ENCODE measurements at regions not wholly inside any gene's neighbourhood (a gene's known extent, or its start where the extent isn't known, plus 50 kb on each side); places are given as distances from the start of the nearest gene placed in this dataset.

- TF ChIP-seq, protein P1, sequence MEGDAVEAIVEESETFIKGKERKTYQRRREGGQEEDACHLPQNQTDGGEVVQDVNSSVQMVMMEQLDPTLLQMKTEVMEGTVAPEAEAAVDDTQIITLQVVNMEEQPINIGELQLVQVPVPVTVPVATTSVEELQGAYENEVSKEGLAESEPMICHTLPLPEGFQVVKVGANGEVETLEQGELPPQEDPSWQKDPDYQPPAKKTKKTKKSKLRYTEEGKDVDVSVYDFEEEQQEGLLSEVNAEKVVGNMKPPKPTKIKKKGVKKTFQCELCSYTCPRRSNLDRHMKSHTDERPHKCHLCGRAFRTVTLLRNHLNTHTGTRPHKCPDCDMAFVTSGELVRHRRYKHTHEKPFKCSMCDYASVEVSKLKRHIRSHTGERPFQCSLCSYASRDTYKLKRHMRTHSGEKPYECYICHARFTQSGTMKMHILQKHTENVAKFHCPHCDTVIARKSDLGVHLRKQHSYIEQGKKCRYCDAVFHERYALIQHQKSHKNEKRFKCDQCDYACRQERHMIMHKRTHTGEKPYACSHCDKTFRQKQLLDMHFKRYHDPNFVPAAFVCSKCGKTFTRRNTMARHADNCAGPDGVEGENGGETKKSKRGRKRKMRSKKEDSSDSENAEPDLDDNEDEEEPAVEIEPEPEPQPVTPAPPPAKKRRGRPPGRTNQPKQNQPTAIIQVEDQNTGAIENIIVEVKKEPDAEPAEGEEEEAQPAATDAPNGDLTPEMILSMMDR (conservative IDR thresholded peaks at IDR 0.05 in 1 of 2, IDR thresholded peaks at IDR 0.05 in 1 of 2; ENCODE audit: low read depth in 1 of 2, low read length in 2 of 2): no peak
- no peak for TF ChIP-seq EZH2 (IDR thresholded peaks at IDR 0.05; ENCODE audit: low read length, missing control alignments)
Measured at GRCh38 chr12:115230606-115231005, 546.6 kb upstream of the TBX3 start.

Data from fibroblast of lung (primary cell).